HG02852 (cell line): ENCODE measurements at regions not wholly inside any gene's neighbourhood (a gene's known extent, or its start where the extent isn't known, plus 50 kb on each side); places are given as distances from the start of the nearest gene placed in this dataset.
"Not testable (repeated sequence)": the region's sequence is repeated elsewhere in the genome, so short reads cannot be mapped to it uniquely, and the experiment has no call there.

Experiments
- ATAC-seq: cut with Tn5 transposase; IDR thresholded peaks from one replicate; pipeline ENCODE4 v1.9.1; 2021; ENCODE audit warnings: mild to moderate bottlenecking, moderate library complexity; ENCODE audit not compliant: unreplicated experiment

- ATAC-seq: no peak
Observed at GRCh38 chr5:98259595-98259994, 513.9 kb upstream of the RGMB start.

GRCh38 chr5:98263084-98263483, 510.4 kb upstream of the RGMB start:
- no peak for ATAC-seq

- no peak for ATAC-seq
Observed at GRCh38 chr5:98268162-98268860, 505.2 kb upstream of the RGMB start.

GRCh38 chr5:98275980-98276379, 497.5 kb upstream of the RGMB start:
- no peak for ATAC-seq

- ATAC-seq: no peak
Observed at GRCh38 chr5:98282521-98282920, 490.9 kb upstream of the RGMB start.

GRCh38 chr5:98292496-98292895, 481.0 kb upstream of the RGMB start:
- ATAC-seq: no peak

GRCh38 chr5:98296426-98296825, 477.0 kb upstream of the RGMB start:
- no peak for ATAC-seq

GRCh38 chr5:98299435-98299834, 474.0 kb upstream of the RGMB start:
- no peak for ATAC-seq

GRCh38 chr5:98301547-98301946, 471.9 kb upstream of the RGMB start:
- ATAC-seq: no peak

- no peak for ATAC-seq
Observed at GRCh38 chr5:98307811-98308210, 465.7 kb upstream of the RGMB start.

GRCh38 chr5:98308231-98308630, 465.2 kb upstream of the RGMB start:
- ATAC-seq: no peak

- no peak for ATAC-seq
Observed at GRCh38 chr5:98308960-98309359, 464.5 kb upstream of the RGMB start.

- peak; percentile 77 for ATAC-seq
Observed at GRCh38 chr5:98309785-98310598, 463.5 kb upstream of the RGMB start.

GRCh38 chr5:98314292-98314691, 459.2 kb upstream of the RGMB start:
- ATAC-seq: no peak

- no peak for ATAC-seq
Observed at GRCh38 chr5:98318386-98318785, 455.1 kb upstream of the RGMB start.

- no peak for ATAC-seq
Observed at GRCh38 chr5:98319299-98320011, 454.0 kb upstream of the RGMB start.

GRCh38 chr5:98320343-98320742, 453.1 kb upstream of the RGMB start:
- ATAC-seq: no peak

GRCh38 chr5:98321361-98321760, 452.1 kb upstream of the RGMB start:
- ATAC-seq: no peak

GRCh38 chr5:98325187-98325586, 448.3 kb upstream of the RGMB start:
- not testable (repeated sequence) for ATAC-seq

GRCh38 chr5:98328015-98328414, 445.4 kb upstream of the RGMB start:
- no peak for ATAC-seq

GRCh38 chr5:98330871-98331270, 442.6 kb upstream of the RGMB start:
- ATAC-seq: no peak

- ATAC-seq: no peak
Observed at GRCh38 chr5:98333921-98334320, 439.5 kb upstream of the RGMB start.
